CD4-positive, alpha-beta T cell treated with Interleukin-15 for 1 hour (primary cell): ENCODE measurements at regions not wholly inside any gene's neighbourhood (a gene's known extent, or its start where the extent isn't known, plus 50 kb on each side); places are given as distances from the start of the nearest gene placed in this dataset.

Experiments used
- DNase-seq: peaks from one replicate; pipeline ENCODE4 v3.0.0-alpha.2; 2020

- DNase-seq, result no peak
Observed at GRCh38 chr3:21801631-21802030, 50.6 kb upstream of the ZNF385D start.

- no peak for DNase-seq
Observed at GRCh38 chr3:21803604-21804003, 52.6 kb upstream of the ZNF385D start.

GRCh38 chr3:21804330-21804729 lies 53.3 kb upstream of the ZNF385D start:
- DNase-seq, result no peak

GRCh38 chr3:21806733-21807132 lies 55.7 kb upstream of the ZNF385D start:
- no peak for DNase-seq

GRCh38 chr3:21825684-21826083 lies 74.7 kb upstream of the ZNF385D start:
- no peak for DNase-seq

- DNase-seq, result no peak
Observed at GRCh38 chr3:21826416-21826815, 75.4 kb upstream of the ZNF385D start.

GRCh38 chr3:21830541-21830940 lies 79.5 kb upstream of the ZNF385D start:
- no peak for DNase-seq

- DNase-seq, result no peak
Observed at GRCh38 chr3:21835264-21835663, 84.3 kb upstream of the ZNF385D start.

GRCh38 chr3:21836227-21836626 lies 85.2 kb upstream of the ZNF385D start:
- DNase-seq, result no peak

- DNase-seq, result no peak
Observed at GRCh38 chr3:21839176-21839575, 88.2 kb upstream of the ZNF385D start.

- DNase-seq, result no peak
Observed at GRCh38 chr3:21839592-21839991, 88.6 kb upstream of the ZNF385D start.

- DNase-seq, result no peak
Observed at GRCh38 chr3:21847005-21847404, 96.0 kb upstream of the ZNF385D start.

- no peak for DNase-seq
Observed at GRCh38 chr3:21859124-21860081, 108.4 kb upstream of the ZNF385D start.

GRCh38 chr3:21860082-21860475 lies 109.1 kb upstream of the ZNF385D start:
- DNase-seq, result no peak

- no peak for DNase-seq
Observed at GRCh38 chr3:21860657-21861056, 109.6 kb upstream of the ZNF385D start.

- DNase-seq, result no peak
Observed at GRCh38 chr3:21876782-21877181, 125.8 kb upstream of the ZNF385D start.

GRCh38 chr3:21877214-21877754 lies 126.3 kb upstream of the ZNF385D start:
- no peak for DNase-seq

- no peak for DNase-seq
Observed at GRCh38 chr3:21879184-21879886, 128.3 kb upstream of the ZNF385D start.

- no peak for DNase-seq
Observed at GRCh38 chr3:21888656-21889055, 137.6 kb upstream of the ZNF385D start.

- DNase-seq, result no peak
Observed at GRCh38 chr3:21889166-21889565, 138.2 kb upstream of the ZNF385D start.

GRCh38 chr3:21892104-21892503 lies 141.1 kb upstream of the ZNF385D start:
- DNase-seq, result no peak

- no peak for DNase-seq
Observed at GRCh38 chr3:21893242-21893641, 142.2 kb upstream of the ZNF385D start.

GRCh38 chr3:21894459-21895340 lies 143.7 kb upstream of the ZNF385D start:
- DNase-seq, result no peak
